Liver (tissue), 3 donors: ENCODE measurements at regions not wholly inside any gene's neighbourhood (a gene's known extent, or its start where the extent isn't known, plus 50 kb on each side); places are given as distances from the start of the nearest gene placed in this dataset.

Experiments
- EGR1 ChIP-seq, 2 donors: IDR thresholded peaks; 2 replicates each; pipeline ENCODE4 v1.6.1; 2016 to 2018; ENCODE audit warnings: antibody characterized with exemption in 2 of 2, low read depth in 2 of 2
- FOXA1 ChIP-seq: IDR thresholded peaks from 2 replicates; pipeline ENCODE4 v1.6.1; 2016; ENCODE audit warnings: antibody characterized with exemption
- FOXA2 ChIP-seq: IDR thresholded peaks from 2 replicates; pipeline ENCODE4 v1.6.1; 2016; ENCODE audit warnings: antibody characterized with exemption
- GABPA ChIP-seq, 2 donors: IDR thresholded peaks in 1 of 2; conservative IDR thresholded peaks in 1 of 2; 2 replicates each; pipeline ENCODE4 v1.6.1; 2016; ENCODE audit warnings: antibody characterized with exemption in 2 of 2, mild to moderate bottlenecking in 1 of 2, moderate library complexity in 1 of 2
- JUND ChIP-seq, 2 donors: IDR thresholded peaks; 2 replicates each; pipeline ENCODE4 v1.6.1; 2016; ENCODE audit warnings: antibody characterized with exemption in 2 of 2
- RAD21 ChIP-seq, 2 donors: IDR thresholded peaks; 2 replicates each; pipeline ENCODE4 v1.6.1; 2016; ENCODE audit warnings: antibody characterized with exemption in 2 of 2, mild to moderate bottlenecking in 2 of 2
- REST ChIP-seq: IDR thresholded peaks from 2 replicates; pipeline ENCODE4 v1.6.1; 2016; ENCODE audit warnings: antibody characterized with exemption, mild to moderate bottlenecking
- RXRA ChIP-seq, 2 donors: IDR thresholded peaks; 2 replicates each; pipeline ENCODE4 v1.6.1; 2017 to 2018; ENCODE audit warnings: antibody characterized with exemption in 2 of 2, mild to moderate bottlenecking in 1 of 2
- SP1 ChIP-seq: IDR thresholded peaks from 2 replicates; pipeline ENCODE4 v1.6.1; 2018; ENCODE audit warnings: antibody characterized with exemption, mild to moderate bottlenecking
- TAF1 ChIP-seq: conservative IDR thresholded peaks from 2 replicates; pipeline ENCODE4 v1.6.1; 2016; ENCODE audit warnings: antibody characterized with exemption, mild to moderate bottlenecking
- YY1 ChIP-seq: IDR thresholded peaks from 2 replicates; pipeline ENCODE4 v1.6.1; 2016; ENCODE audit warnings: antibody characterized with exemption, mild to moderate bottlenecking
- TF ChIP-seq, protein P1 (sequence below): fragments of 150-350 bp; IDR thresholded peaks from 2 replicates; pipeline ENCODE4 v1.5.1; 2017; ENCODE audit warnings: improper control_type of control experiment, low read depth, low read length; ENCODE audit not compliant: missing input control
- TF ChIP-seq, protein P2 (sequence below): IDR thresholded peaks from 2 replicates; pipeline ENCODE4 v1.6.1; 2016; ENCODE audit warnings: antibody characterized with exemption
- TF ChIP-seq, protein P3 (sequence below): IDR thresholded peaks from 2 replicates; pipeline ENCODE4 v1.6.1; 2016; ENCODE audit warnings: antibody characterized with exemption
- donor health status: healthy.
- donor health status: healthy.

DNA sequence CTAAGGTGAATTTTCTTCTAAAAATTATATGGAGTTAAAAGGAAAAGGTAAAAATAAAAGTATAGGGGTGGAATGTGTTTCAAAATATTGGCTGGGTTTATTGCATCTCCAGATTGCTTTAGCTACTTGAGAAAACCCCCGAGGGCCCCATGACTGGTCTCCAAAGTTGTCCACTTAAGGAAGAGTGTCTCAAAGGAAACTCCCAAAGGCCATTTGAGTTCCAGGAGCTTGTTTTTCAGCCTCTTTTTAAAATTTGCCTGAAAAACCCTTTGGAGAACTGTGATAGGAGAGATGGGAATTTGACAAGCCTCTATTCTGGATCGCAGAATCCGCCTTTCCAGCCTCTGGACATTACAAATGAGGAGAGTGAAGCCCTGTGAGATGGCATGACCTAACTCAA is 225.6 kb downstream of the ZNF326 start:
- TF ChIP-seq, protein P1, sequence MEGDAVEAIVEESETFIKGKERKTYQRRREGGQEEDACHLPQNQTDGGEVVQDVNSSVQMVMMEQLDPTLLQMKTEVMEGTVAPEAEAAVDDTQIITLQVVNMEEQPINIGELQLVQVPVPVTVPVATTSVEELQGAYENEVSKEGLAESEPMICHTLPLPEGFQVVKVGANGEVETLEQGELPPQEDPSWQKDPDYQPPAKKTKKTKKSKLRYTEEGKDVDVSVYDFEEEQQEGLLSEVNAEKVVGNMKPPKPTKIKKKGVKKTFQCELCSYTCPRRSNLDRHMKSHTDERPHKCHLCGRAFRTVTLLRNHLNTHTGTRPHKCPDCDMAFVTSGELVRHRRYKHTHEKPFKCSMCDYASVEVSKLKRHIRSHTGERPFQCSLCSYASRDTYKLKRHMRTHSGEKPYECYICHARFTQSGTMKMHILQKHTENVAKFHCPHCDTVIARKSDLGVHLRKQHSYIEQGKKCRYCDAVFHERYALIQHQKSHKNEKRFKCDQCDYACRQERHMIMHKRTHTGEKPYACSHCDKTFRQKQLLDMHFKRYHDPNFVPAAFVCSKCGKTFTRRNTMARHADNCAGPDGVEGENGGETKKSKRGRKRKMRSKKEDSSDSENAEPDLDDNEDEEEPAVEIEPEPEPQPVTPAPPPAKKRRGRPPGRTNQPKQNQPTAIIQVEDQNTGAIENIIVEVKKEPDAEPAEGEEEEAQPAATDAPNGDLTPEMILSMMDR: no peak
- TF ChIP-seq SP1 (no peak), TAF1 (no peak), GABPA (IDR thresholded peaks at IDR 0.05 in 1 of 2, conservative IDR thresholded peaks at IDR 0.05 in 1 of 2) (no peak), YY1 (no peak), REST (no peak), FOXA1 (no peak), EGR1 (IDR thresholded peaks at IDR 0.05; ENCODE audit: low read depth in 2 of 2) (no peak), JUND (IDR thresholded peaks at IDR 0.05) (no peak), RAD21 (IDR thresholded peaks at IDR 0.05) (no peak), FOXA2 (no peak), RXRA (IDR thresholded peaks at IDR 0.05) (no peak)
- TF ChIP-seq, protein P2, sequence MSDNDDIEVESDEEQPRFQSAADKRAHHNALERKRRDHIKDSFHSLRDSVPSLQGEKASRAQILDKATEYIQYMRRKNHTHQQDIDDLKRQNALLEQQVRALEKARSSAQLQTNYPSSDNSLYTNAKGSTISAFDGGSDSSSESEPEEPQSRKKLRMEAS: no peak
- TF ChIP-seq, protein P3, sequence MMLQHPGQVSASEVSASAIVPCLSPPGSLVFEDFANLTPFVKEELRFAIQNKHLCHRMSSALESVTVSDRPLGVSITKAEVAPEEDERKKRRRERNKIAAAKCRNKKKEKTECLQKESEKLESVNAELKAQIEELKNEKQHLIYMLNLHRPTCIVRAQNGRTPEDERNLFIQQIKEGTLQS: no peak
